RPMI8226 (cell line): ENCODE measurements at regions not wholly inside any gene's neighbourhood (a gene's known extent, or its start where the extent isn't known, plus 50 kb on each side); places are given as distances from the start of the nearest gene placed in this dataset.
A peak's percentile ranks its signal among the peaks of the same experiment; 100 is the strongest.
"Not testable (repeated sequence)": the region's sequence is repeated elsewhere in the genome, so short reads cannot be mapped to it uniquely, and the experiment has no call there.

Experiments used
- DNase-seq: peaks from one replicate; pipeline ENCODE4 v3.0.0-alpha.2; 2015

DNA sequence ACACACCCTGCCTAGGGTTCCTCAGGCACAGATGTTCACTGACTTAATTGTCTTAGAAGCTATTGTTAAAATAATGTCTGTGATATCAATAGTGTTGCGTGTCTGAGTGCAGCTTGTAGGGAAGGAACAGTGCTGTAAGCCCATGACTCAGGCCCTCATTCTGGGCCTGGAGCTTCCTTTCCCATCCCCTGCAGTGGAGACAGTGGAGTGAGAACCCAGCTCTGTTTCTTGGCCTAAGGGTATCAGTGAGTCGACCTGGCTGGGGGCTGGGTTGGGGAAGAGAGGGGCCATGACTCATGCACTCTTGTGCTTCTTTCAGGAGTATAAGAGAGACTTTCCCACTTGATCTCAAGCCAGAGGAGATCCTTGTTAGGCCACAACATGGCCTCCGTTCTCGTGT, 106.8 kb downstream of the HRH4 start:
- DNase-seq, result no peak

GRCh38 chr18:24570716-24571115, 110.3 kb downstream of the HRH4 start:
- no peak for DNase-seq

DNA sequence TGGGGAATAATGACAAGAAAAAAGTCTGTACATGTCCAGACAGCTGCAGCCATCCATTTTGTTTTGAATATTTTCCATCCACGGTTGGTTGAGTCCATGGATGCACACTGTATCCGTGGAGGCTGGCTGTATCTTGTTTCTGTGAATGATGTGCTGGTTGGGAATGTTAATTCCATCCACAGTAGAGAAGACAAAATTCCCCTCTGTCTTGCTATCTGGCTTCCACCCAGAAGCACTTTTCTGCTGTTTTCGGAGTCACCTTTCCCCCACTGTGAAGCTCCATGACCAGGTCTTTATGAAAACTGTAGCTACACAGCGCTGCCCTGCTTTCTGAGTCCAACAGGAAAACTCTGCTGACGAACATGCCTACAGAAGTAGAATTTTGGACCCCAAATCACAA, 122.3 kb downstream of the HRH4 start:
- no peak for DNase-seq

DNA sequence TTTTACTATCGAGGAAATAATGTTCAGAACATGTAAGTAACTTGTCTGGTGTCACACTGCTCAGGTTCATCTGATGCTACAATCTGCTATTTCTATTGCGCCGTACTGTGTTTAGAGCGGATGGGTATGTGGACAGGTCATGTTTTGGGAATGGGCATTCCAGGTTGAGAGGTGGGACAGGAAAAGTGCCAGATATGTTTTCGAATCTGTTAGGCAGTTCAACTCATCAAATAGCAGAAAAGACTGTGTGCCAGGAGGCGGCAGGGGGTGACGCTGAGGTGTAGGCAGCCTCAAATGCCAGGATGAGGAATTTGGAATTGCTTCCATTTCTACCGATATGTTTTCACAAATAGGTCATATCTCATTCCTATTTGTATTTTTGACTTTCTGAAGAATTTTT, 123.8 kb downstream of the HRH4 start:
- DNase-seq, result no peak

DNA sequence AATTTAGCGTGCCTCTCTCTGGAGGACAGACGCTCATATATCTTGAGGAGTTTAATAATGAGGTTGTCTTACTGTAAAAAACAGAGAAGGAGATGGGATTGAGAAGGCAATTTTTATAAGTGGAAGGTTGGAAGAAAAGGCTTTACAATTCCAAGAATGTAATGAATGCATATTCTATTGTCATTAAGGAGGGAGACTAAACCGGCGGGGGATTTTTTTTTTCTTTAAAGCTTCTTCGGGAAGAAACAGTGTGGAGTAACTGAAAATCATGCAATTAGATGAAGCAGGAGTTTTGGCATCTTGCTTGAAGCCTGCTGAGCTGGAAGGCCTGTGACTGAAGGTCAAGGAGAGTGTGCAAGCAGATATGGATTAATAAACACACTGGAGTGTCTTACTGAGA, 124.4 kb downstream of the HRH4 start:
- DNase-seq, result no peak

- DNase-seq, result no peak
Measured at GRCh38 chr18:24585996-24586566, 125.6 kb downstream of the HRH4 start.

GRCh38 chr18:24586662-24587360, 126.4 kb downstream of the HRH4 start:
- DNase-seq, result no peak

DNA sequence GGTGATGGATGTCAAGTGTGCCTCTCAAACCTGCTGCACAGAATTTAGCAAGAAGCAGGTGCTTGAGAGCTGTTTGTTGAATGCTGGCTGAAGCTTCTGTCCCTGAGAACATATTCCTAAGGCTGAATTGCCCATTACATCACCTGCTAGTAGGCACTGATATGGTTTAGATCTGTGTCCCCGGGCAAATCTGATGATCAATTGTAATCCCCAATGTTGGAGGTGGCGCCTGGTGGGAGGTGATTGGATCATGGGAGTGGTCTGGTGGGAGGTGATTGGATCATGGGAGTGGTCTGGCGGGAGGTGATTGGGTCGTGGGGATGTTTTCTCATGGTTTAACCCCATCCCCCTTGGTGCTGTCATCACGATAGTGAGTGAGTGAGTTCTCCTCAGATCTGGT, 128.0 kb downstream of the HRH4 start:
- no peak for DNase-seq

GRCh38 chr18:24590946-24591345, 130.5 kb downstream of the HRH4 start:
- DNase-seq, result no peak

- DNase-seq, result no peak
Measured at GRCh38 chr18:24593401-24593800, 133.0 kb downstream of the HRH4 start.

DNA sequence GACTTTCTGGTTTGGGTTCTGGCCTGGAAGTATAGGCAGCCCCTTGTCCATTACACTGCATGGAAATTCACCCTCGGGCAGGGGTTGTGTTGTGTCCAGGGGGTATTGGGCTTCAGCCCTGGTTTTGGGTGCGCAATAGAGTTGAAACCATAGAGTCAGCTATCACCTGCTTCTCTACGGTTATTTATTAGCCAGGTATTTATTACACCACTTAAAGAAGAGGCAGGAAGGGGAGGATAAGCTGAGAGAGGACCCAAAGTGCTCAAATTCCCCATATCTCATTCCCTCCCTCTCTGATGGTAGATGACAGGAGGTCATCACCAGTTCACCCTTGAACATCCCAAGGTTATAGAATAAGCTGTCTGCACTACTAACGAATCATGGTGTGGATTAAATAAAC, 133.4 kb downstream of the HRH4 start:
- DNase-seq, result no peak

GRCh38 chr18:24595561-24596031, 135.2 kb downstream of the HRH4 start:
- no peak for DNase-seq

GRCh38 chr18:24600076-24600654, 139.7 kb downstream of the HRH4 start:
- peak; percentile 54 for DNase-seq

GRCh38 chr18:24601585-24601984, 141.1 kb downstream of the HRH4 start:
- no peak for DNase-seq

GRCh38 chr18:24602201-24602600, 141.8 kb downstream of the HRH4 start:
- no peak for DNase-seq

GRCh38 chr18:24603151-24603550, 142.7 kb downstream of the HRH4 start:
- no peak for DNase-seq

- DNase-seq, result no peak
Measured at GRCh38 chr18:24605444-24605843, 145.0 kb downstream of the HRH4 start.

GRCh38 chr18:24609254-24609653, 148.8 kb downstream of the HRH4 start:
- no peak for DNase-seq

GRCh38 chr18:24611075-24611474, 150.6 kb downstream of the HRH4 start:
- no peak for DNase-seq

- DNase-seq, result no peak
Measured at GRCh38 chr18:24613896-24614640, 153.6 kb downstream of the HRH4 start.

DNA sequence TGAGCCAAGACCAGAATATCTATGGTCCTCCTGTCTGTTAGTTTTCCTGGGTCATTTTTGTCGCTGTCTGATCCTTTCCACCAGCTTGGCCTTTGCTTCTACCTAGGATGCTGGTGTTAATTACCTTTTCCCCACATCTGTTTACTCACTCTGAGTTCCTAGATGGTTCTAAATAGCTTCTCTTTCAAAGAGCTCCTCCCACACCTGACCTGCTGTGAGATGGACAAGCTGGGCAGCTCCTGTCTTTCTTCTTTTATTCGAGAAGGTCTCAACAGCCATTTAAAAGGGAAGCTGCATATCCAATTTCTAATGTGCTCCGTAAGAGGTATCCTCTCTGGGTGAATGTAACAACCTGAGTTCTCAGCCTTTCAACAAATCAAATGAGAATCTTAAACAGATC, 156.2 kb downstream of the HRH4 start:
- DNase-seq, result no peak

DNA sequence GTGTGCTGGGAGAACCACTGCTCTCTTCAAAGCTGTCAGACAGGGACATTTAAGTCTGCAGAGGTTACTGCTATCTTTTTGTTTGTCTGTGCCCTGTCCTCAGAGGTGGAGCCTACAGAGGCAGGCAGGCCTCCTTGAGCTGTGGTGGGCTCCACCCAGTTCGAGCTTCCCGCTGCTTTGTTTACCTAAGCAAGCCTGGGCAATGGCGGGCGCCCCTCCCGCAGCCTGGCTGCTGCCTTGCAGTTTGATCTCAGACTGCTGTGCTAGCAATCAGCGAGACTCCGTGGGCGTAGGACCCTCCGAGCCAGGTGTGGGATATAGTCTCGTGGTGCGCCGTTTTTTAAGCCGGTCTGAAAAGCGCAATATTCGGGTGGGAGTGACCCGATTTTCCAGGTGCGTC, 164.0 kb downstream of the HRH4 start:
- DNase-seq, result not testable (repeated sequence)

- no peak for DNase-seq
Measured at GRCh38 chr18:24627644-24628315, 167.3 kb downstream of the HRH4 start.
